ENCODE measurements at regions not wholly inside any gene's neighbourhood (a gene's known extent, or its start where the extent isn't known, plus 50 kb on each side); places are given as distances from the start of the nearest gene placed in this dataset.

DNA sequence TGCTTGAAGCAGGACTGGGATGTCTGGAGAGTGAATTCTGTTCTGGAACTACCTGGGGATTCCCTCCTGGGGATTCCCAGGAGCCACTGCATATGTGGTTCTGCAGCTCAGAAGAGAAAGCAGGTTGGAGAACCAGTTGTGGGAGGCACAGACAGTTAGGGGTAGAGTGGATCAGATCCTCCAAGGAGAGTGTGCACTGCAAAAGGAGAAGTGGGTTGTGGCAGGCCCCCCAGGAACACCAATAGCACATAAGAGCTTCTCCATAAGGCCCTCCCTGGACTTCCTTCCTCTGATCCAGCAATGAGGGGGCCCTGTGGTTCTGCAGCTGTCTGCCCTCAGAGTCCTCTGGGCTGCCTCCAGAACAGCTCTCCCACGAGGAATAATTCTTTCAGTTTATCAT lies 369.2 kb upstream of the CNR1 start:
- no peaks in the 10 kb centered on the region for H3K27me3 ChIP-seq
- no peaks in the 10 kb centered on the region for H3K9me3 ChIP-seq
- TF ChIP-seq, protein P1, sequence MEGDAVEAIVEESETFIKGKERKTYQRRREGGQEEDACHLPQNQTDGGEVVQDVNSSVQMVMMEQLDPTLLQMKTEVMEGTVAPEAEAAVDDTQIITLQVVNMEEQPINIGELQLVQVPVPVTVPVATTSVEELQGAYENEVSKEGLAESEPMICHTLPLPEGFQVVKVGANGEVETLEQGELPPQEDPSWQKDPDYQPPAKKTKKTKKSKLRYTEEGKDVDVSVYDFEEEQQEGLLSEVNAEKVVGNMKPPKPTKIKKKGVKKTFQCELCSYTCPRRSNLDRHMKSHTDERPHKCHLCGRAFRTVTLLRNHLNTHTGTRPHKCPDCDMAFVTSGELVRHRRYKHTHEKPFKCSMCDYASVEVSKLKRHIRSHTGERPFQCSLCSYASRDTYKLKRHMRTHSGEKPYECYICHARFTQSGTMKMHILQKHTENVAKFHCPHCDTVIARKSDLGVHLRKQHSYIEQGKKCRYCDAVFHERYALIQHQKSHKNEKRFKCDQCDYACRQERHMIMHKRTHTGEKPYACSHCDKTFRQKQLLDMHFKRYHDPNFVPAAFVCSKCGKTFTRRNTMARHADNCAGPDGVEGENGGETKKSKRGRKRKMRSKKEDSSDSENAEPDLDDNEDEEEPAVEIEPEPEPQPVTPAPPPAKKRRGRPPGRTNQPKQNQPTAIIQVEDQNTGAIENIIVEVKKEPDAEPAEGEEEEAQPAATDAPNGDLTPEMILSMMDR (IDR thresholded peaks at IDR 0.05): no peak
- DNase-seq (no peak), ATAC-seq (no peak)
- no peaks in the 10 kb centered on the region for H3K4me1 ChIP-seq
- no peak overlapping the region for H3K27ac ChIP-seq
- H3K36me3 ChIP-seq: no peaks in the 10 kb centered on the region
- H3K4me3 ChIP-seq: no peak overlapping the region
- intact Hi-C loops (cut with DNase I): no loop called here

- no peaks in the 10 kb centered on the region for H3K4me1 ChIP-seq
- H3K27me3 ChIP-seq: no peaks in the 10 kb centered on the region
- DNase-seq: no peak
- no peaks in the 10 kb centered on the region for H3K36me3 ChIP-seq
- TF ChIP-seq, protein P1 (IDR thresholded peaks at IDR 0.05): no peak
- no peak overlapping the region for H3K27ac ChIP-seq
- H3K4me3 ChIP-seq: no peak overlapping the region
- ATAC-seq: no peak
- intact Hi-C loops (cut with DNase I): no loop called here
- no peaks in the 10 kb centered on the region for H3K9me3 ChIP-seq
These were observed 366.2 kb upstream of the CNR1 start for GRCh38 chr6:88532241-88532860.

DNA sequence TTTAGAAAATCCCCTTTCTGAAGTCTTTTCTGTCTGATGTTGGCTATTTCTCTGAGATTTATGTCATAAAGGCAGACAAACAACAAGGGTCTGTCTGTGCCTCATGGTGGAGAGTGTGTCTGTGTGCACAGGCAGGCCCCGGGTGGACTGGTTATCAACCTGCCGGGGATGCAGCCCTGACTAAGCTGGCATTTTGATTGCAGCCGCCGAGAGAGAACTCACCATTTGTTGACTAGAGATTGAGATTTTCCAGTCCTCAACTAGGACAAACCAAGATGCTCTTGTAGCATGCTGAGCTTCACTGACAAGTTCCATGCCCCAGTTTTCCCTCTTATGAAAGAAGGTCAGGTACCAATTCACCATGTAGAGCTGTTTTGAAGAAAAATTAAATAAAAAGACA lies 363.6 kb upstream of the CNR1 start:
- Histone ChIP-seq H3K27me3 (no peaks in the 10 kb centered on the region), H3K4me3 (no peak overlapping the region), H3K4me1 (no peaks in the 10 kb centered on the region), H3K9me3 (no peaks in the 10 kb centered on the region), H3K27ac (no peak overlapping the region), H3K36me3 (no peaks in the 10 kb centered on the region)
- no peak for ATAC-seq
- TF ChIP-seq, protein P1 (IDR thresholded peaks at IDR 0.05): no peak
- no peak for DNase-seq
- intact Hi-C loops (cut with DNase I): no loop called here

- H3K36me3 ChIP-seq: no peaks in the 10 kb centered on the region
- no peaks in the 10 kb centered on the region for H3K9me3 ChIP-seq
- H3K27me3 ChIP-seq: no peaks in the 10 kb centered on the region
- no peak overlapping the region for H3K27ac ChIP-seq
- intact Hi-C loops (cut with DNase I): no loop called here
- no peak for ATAC-seq
- H3K4me3 ChIP-seq: no peak overlapping the region
- TF ChIP-seq, protein P1 (IDR thresholded peaks at IDR 0.05): no peak
- DNase-seq: no peak
- no peaks in the 10 kb centered on the region for H3K4me1 ChIP-seq
These were observed 354.3 kb upstream of the CNR1 start for GRCh38 chr6:88520445-88520844.

DNA sequence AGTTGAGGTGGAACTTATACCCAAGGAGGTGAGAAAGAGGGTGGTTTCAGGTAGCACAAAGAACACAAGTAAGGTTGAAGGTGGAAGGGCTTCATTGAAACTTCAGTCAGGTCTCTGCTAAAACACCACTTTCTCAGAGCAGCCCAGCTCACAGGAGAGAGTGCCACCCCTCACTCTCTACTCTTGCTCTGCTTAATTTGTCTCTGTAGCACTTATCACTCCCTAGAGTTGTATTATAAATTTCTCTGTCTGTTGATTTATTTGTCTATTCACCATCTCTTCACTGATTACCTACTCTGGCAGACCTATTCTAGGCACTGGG lies 353.8 kb upstream of the CNR1 start:
- DNase-seq (no peak), ATAC-seq (no peak)
- intact Hi-C loops (cut with DNase I): no loop called here
- H3K4me3 ChIP-seq: no peak overlapping the region
- H3K27ac ChIP-seq: no peak overlapping the region
- no peaks in the 10 kb centered on the region for H3K9me3 ChIP-seq
- H3K4me1 ChIP-seq: no peaks in the 10 kb centered on the region
- H3K27me3 ChIP-seq: no peaks in the 10 kb centered on the region
- no peaks in the 10 kb centered on the region for H3K36me3 ChIP-seq
- TF ChIP-seq, protein P1 (IDR thresholded peaks at IDR 0.05): no peak

All from upper lobe of right lung (tissue), 1 donor.